Panc1 (cell line): ENCODE measurements at regions not wholly inside any gene's neighbourhood (a gene's known extent, or its start where the extent isn't known, plus 50 kb on each side); places are given as distances from the start of the nearest gene placed in this dataset.

Experiments used
- ATAC-seq: fragments of 200-7000 bp; cut with Tn5 transposase; 2 replicates; pipeline ENCODE4 v1.9.1; 2020; ENCODE audit warnings: mild to moderate bottlenecking, moderate library complexity
- BruUV-seq: library from RNA; stranded (reverse); fragments of 400-500 nt; replicated peaks from 2 replicates; lab custom pipeline; 2021; lab: Mats Ljungman, UMichigan
- CTCF ChIA-PET: fragments of 300-600 bp; sonication (Branson Sonifier 250); formaldehyde crosslinking; loops from one replicate; lab custom pipeline; 2022; ENCODE audit warnings: antibody characterized with exemption; lab: Charles Lee
- POLR2A ChIA-PET: fragments of 300-600 bp; sonication (Branson Sonifier 250); formaldehyde crosslinking; loops from one replicate; lab custom pipeline; 2022; ENCODE audit warnings: antibody characterized with exemption; lab: Charles Lee
- DNase-seq: peaks from one replicate; pipeline ENCODE4 v3.0.0-alpha.2; 2010; ENCODE audit warnings: low read depth, low spot score
- H3K27ac ChIP-seq: 2 replicates; pipeline ENCODE4 v1.5.1; 2011; ENCODE audit warnings: mild to moderate bottlenecking, low read length, inconsistent platforms
- H3K27me3 ChIP-seq: fragments of 200-500 bp; sonication (Bioruptor generic); 2 replicates; pipeline ENCODE4 v1.6.0; 2014; ENCODE audit warnings: low read length, inconsistent platforms; ENCODE audit not compliant: control insufficient read depth, insufficient read depth
- H3K36me3 ChIP-seq: fragments of 200-500 bp; sonication (Bioruptor generic); 2 replicates; pipeline ENCODE4 v1.5.1; 2014; ENCODE audit warnings: inconsistent platforms, mild to moderate bottlenecking, low read length, moderate library complexity; ENCODE audit not compliant: control insufficient read depth, insufficient read depth
- H3K4me1 ChIP-seq: 2 replicates; pipeline ENCODE4 v1.5.1; 2011; ENCODE audit warnings: inconsistent platforms, mild to moderate bottlenecking, low read length, moderate library complexity; ENCODE audit not compliant: control insufficient read depth, insufficient read depth
- H3K4me3 ChIP-seq, 2 experiments: 2 replicates each; pipeline ENCODE4 v1.5.1; 2011 to 2012; ENCODE audit warnings: low read depth in 2 of 2, low read length in 2 of 2, mild to moderate bottlenecking in 2 of 2, inconsistent platforms in 1 of 2, moderate library complexity in 1 of 2
- H3K9me3 ChIP-seq: fragments of 200-500 bp; sonication (Bioruptor generic); 2 replicates; pipeline ENCODE4 v1.5.1; 2014; ENCODE audit warnings: low read depth, mild to moderate bottlenecking, inconsistent platforms, low read length, moderate library complexity; ENCODE audit not compliant: control insufficient read depth, insufficient read depth
- POLR2AphosphoS5 ChIP-seq: IDR thresholded peaks from 2 replicates; pipeline ENCODE4 v1.6.1; 2012; ENCODE audit warnings: mild to moderate bottlenecking, low read depth, low read length, moderate library complexity
- SIN3A ChIP-seq: IDR thresholded peaks from 2 replicates; pipeline ENCODE4 v1.6.1; 2012; ENCODE audit warnings: low read depth, mild to moderate bottlenecking, low read length, moderate library complexity, borderline replicate concordance; ENCODE audit not compliant: insufficient read depth
- TCF7L2 ChIP-seq: IDR thresholded peaks from 2 replicates; pipeline ENCODE4 v1.6.1; 2011; ENCODE audit warnings: mild to moderate bottlenecking, low read depth, low read length, inconsistent platforms
- in situ Hi-C: cut with HindIII; loops from 2 replicates; pipeline ENCODE4 v1.10.0; 2016; ENCODE audit warnings: low sequenced_read_pairs, low pct_unique_long_range_greater_than_20kb
- intact Hi-C: fragments of 100-400 bp; cut with micrococcal nuclease; formaldehyde crosslinking; loops from one replicate; pipeline ENCODE4 v1.10.0; 2022; ENCODE audit not compliant: unreplicated experiment
- TF ChIP-seq, protein P1 (sequence below), 2 experiments: IDR thresholded peaks; 2 replicates each; pipeline ENCODE4 v1.6.1; 2011 to 2012; ENCODE audit warnings: low read depth in 2 of 2, control low read depth in 1 of 2, low read length in 1 of 2, mild to moderate bottlenecking in 1 of 2, moderate library complexity in 1 of 2; ENCODE audit not compliant: insufficient read depth in 1 of 2
- TF ChIP-seq, protein P2 (sequence below): fragments of 450-650 bp; IDR thresholded peaks from 2 replicates; pipeline ENCODE4 v1.5.1; 2017; ENCODE audit warnings: mild to moderate bottlenecking

DNA sequence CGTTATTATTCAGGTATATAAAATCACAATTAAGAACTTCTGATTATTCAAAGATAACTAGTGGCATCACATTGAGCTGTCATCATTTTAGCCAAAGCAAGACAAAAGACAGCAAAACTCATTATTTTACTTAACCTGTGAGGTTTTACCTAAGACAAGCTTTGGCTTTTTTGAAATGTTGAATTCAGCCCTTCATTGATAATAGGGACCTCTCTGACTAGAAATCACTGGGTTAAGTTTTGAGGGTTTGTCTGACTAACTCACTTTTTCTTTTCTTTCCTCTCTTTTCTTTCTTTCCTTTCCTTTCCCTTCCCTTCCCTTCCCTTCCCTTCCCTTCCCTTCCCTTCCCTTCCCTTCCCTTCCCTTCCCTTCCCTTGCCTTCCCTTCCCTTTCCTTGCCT, 244.2 kb downstream of the GRXCR1 start:
- intact Hi-C loops = no loop called here
- Histone ChIP-seq H3K9me3 (no peaks in the 10 kb centered on the region), H3K4me1 (no peaks in the 10 kb centered on the region), H3K27ac (no peak overlapping the region), H3K4me3 (no peak overlapping the region), H3K27me3 (no peaks in the 10 kb centered on the region), H3K36me3 (no peaks in the 10 kb centered on the region)
- DNase-seq (no peak), ATAC-seq (no peak)
- in situ Hi-C loops = no loop called here
- TF ChIP-seq POLR2AphosphoS5 = no peak
- no peak for TF ChIP-seq TCF7L2
- TF ChIP-seq SIN3A = no peak
- no TSS peak for BruUV-seq
- ChIA-PET POLR2A (no interaction called here), CTCF (no interaction called here)

DNA sequence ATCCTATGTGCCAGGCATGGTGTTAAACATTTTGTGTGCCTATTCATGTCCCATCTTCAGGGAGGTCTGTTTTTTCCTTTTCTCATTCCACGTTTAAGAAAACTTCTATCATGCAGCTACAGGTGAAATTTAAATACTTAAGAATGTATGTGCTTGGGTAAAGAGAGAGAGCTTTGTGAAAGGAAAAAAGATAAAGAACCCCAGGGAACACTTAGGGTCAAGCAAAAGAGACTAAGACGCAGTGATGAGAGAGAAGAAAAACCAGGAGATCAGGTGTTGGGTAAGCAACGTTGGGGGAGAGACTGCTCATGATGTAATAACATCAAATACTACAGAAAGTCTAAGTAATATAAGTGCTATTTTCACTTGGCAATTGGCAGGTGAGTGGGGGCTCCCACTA, 253.7 kb downstream of the GRXCR1 start:
- intact Hi-C loops = no loop called here
- in situ Hi-C loops = no loop called here
- CTCF ChIA-PET = no interaction called here
- no peak overlapping the region for H3K4me3 ChIP-seq
- BruUV-seq = no TSS peak
- DNase-seq (no peak), ATAC-seq (no peak)
- H3K27me3 ChIP-seq = no peaks in the 10 kb centered on the region
- no peaks in the 10 kb centered on the region for H3K36me3 ChIP-seq
- H3K9me3 ChIP-seq = no peaks in the 10 kb centered on the region
- POLR2A ChIA-PET = no interaction called here
- no peaks in the 10 kb centered on the region for H3K4me1 ChIP-seq
- no peak for TF ChIP-seq POLR2AphosphoS5
- no peak for TF ChIP-seq SIN3A
- no peak for TF ChIP-seq TCF7L2
- TF ChIP-seq, protein P1, sequence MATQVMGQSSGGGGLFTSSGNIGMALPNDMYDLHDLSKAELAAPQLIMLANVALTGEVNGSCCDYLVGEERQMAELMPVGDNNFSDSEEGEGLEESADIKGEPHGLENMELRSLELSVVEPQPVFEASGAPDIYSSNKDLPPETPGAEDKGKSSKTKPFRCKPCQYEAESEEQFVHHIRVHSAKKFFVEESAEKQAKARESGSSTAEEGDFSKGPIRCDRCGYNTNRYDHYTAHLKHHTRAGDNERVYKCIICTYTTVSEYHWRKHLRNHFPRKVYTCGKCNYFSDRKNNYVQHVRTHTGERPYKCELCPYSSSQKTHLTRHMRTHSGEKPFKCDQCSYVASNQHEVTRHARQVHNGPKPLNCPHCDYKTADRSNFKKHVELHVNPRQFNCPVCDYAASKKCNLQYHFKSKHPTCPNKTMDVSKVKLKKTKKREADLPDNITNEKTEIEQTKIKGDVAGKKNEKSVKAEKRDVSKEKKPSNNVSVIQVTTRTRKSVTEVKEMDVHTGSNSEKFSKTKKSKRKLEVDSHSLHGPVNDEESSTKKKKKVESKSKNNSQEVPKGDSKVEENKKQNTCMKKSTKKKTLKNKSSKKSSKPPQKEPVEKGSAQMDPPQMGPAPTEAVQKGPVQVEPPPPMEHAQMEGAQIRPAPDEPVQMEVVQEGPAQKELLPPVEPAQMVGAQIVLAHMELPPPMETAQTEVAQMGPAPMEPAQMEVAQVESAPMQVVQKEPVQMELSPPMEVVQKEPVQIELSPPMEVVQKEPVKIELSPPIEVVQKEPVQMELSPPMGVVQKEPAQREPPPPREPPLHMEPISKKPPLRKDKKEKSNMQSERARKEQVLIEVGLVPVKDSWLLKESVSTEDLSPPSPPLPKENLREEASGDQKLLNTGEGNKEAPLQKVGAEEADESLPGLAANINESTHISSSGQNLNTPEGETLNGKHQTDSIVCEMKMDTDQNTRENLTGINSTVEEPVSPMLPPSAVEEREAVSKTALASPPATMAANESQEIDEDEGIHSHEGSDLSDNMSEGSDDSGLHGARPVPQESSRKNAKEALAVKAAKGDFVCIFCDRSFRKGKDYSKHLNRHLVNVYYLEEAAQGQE (IDR thresholded peaks at IDR 0.05; ENCODE audit: insufficient read depth in 1 of 2, low read depth in 2 of 2, low read length in 1 of 2) = no peak
- TF ChIP-seq, protein P2, sequence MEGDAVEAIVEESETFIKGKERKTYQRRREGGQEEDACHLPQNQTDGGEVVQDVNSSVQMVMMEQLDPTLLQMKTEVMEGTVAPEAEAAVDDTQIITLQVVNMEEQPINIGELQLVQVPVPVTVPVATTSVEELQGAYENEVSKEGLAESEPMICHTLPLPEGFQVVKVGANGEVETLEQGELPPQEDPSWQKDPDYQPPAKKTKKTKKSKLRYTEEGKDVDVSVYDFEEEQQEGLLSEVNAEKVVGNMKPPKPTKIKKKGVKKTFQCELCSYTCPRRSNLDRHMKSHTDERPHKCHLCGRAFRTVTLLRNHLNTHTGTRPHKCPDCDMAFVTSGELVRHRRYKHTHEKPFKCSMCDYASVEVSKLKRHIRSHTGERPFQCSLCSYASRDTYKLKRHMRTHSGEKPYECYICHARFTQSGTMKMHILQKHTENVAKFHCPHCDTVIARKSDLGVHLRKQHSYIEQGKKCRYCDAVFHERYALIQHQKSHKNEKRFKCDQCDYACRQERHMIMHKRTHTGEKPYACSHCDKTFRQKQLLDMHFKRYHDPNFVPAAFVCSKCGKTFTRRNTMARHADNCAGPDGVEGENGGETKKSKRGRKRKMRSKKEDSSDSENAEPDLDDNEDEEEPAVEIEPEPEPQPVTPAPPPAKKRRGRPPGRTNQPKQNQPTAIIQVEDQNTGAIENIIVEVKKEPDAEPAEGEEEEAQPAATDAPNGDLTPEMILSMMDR = no peak
- H3K27ac ChIP-seq = no peak overlapping the region

GRCh38 chr4:43148481-43148880, 256.0 kb downstream of the GRXCR1 start:
- in situ Hi-C loops (no loop called here), intact Hi-C loops (no loop called here)
- no peaks in the 10 kb centered on the region for H3K4me1 ChIP-seq
- H3K4me3 ChIP-seq = no peak overlapping the region
- DNase-seq (no peak), ATAC-seq (no peak)
- no peaks in the 10 kb centered on the region for H3K9me3 ChIP-seq
- POLR2A ChIA-PET = no interaction called here
- no peak overlapping the region for H3K27ac ChIP-seq
- TF ChIP-seq, protein P2 = no peak
- TF ChIP-seq TCF7L2 (no peak), SIN3A (no peak), POLR2AphosphoS5 (no peak)
- TF ChIP-seq, protein P1 (IDR thresholded peaks at IDR 0.05; ENCODE audit: insufficient read depth in 1 of 2, low read depth in 2 of 2, low read length in 1 of 2) = no peak
- no TSS peak for BruUV-seq
- H3K36me3 ChIP-seq = no peaks in the 10 kb centered on the region
- CTCF ChIA-PET = no interaction called here
- H3K27me3 ChIP-seq = no peaks in the 10 kb centered on the region
